ENCODE measurements at regions not wholly inside any gene's neighbourhood (a gene's known extent, or its start where the extent isn't known, plus 50 kb on each side); places are given as distances from the start of the nearest gene placed in this dataset.

- H3K4me3 ChIP-seq (ENCODE audit: low read depth, low read length), result no peak overlapping the region
- DNase-seq (ENCODE audit: low read depth), result no peak
These were observed 475.8 kb downstream of the TOX3 start for GRCh38 chr16:52071101-52071500.

DNA sequence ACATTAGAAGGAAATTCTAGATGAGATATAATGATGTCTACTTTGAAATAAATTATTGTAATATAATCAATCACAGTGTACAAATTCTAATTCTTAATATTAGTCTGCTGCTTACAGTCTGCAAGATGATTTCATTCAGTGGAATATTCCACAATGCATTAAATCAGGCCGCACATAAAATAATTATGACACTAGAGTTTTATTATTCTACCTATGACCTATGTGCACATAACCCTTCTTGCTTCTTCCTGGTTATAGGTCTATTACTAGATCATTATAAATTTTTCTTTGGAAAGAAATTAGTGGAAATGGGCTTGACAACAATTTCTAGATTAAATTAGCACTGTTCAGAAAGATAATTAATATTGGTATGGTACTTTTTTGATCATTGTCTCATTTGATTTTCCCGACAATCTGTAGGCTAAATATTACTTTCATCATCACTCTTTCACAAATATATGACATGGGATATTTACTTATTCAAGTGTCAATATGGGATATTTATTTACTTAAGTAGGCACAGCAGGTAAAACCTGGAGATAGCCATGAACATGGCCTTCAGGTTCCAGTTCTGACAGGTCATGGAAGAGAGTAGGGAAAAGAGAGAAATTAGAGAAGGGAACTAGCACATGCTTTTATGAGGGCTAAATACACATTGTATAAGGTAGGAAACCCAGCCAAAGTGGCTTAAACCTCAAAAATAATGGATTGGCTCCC lies 476.4 kb downstream of the TOX3 start:
- H3K4me3 ChIP-seq (ENCODE audit: low read depth, low read length), result no peak overlapping the region
- DNase-seq (ENCODE audit: low read depth), result no peak

GRCh38 chr16:52069866-52070265 lies 477.1 kb downstream of the TOX3 start:
- H3K4me3 ChIP-seq (ENCODE audit: low read depth, low read length), result no peak overlapping the region
- DNase-seq (ENCODE audit: low read depth), result no peak

- no peak for DNase-seq (ENCODE audit: low read depth)
- H3K4me3 ChIP-seq (ENCODE audit: low read depth, low read length), result no peak overlapping the region
These were observed 478.4 kb downstream of the TOX3 start for GRCh38 chr16:52068447-52069074.

DNA sequence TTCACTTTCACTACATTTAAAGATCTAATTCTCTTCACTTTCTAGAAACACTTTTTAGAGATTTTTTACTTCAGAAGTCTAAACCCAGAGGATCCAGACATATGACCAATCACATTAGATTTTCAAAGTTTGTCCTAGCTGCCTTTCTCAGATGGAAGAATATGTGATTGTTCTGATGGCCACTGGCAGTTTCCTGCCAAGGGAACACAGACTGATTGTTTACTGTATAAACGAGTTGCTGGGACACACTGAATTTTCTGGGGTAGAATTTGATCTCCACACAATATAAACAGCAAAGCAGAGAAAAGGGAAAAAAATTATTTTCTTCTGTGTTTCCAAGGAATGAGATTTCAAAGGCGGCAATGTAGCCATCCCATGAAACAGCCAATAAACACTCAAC lies 480.0 kb downstream of the TOX3 start:
- H3K4me3 ChIP-seq (ENCODE audit: low read depth, low read length), result no peak overlapping the region
- DNase-seq (ENCODE audit: low read depth), result no peak

- DNase-seq (ENCODE audit: low read depth), result no peak
- H3K4me3 ChIP-seq (ENCODE audit: low read depth, low read length), result no peak overlapping the region
These were observed 490.7 kb downstream of the TOX3 start for GRCh38 chr16:52056259-52056658.

GRCh38 chr16:52055381-52055780 lies 491.6 kb downstream of the TOX3 start:
- H3K4me3 ChIP-seq (ENCODE audit: low read depth, low read length), result no peak overlapping the region
- no peak for DNase-seq (ENCODE audit: low read depth)

- DNase-seq (ENCODE audit: low read depth), result no peak
These were observed 492.6 kb downstream of the TOX3 start for GRCh38 chr16:52054326-52054725.

GRCh38 chr16:52052818-52053217 lies 494.1 kb downstream of the TOX3 start:
- DNase-seq (ENCODE audit: low read depth), result no peak
- H3K4me3 ChIP-seq (ENCODE audit: low read depth, low read length), result no peak overlapping the region

More at GRCh38 chr16:52054326-52054725, 492.6 kb downstream of the TOX3 start:
- H3K4me3 ChIP-seq (ENCODE audit: low read depth, low read length), result no peak overlapping the region

GRCh38 chr16:52051414-52052172 lies 495.4 kb downstream of the TOX3 start:
- no peak for DNase-seq (ENCODE audit: low read depth)
- H3K4me3 ChIP-seq (ENCODE audit: low read depth, low read length), result no peak overlapping the region

DNA sequence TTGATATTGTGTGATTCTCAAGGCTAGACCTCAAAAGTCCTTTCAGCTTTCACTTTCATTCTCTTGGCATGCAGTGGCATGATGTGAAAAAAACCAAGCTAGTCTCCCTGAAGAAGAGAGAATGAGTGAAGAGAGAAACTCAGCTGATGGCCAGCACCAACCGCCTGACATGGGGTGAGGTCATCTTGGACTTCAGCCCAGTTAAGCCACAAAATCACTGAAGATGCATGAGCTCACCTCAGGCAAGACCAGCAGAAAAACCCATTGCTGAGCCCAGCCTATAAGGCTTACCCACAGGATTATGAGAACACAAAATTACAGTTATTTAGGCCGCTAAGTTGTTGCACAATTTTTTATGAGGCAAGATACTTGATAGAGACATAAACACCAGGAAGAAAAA lies 496.5 kb downstream of the TOX3 start:
- no peak for DNase-seq (ENCODE audit: low read depth)

GRCh38 chr16:52035436-52035835 lies 511.5 kb downstream of the TOX3 start:
- no peak overlapping the region for H3K4me3 ChIP-seq (ENCODE audit: low read depth, low read length)
- DNase-seq (ENCODE audit: low read depth), result no peak

More for the DNA sequence above, 496.5 kb downstream of the TOX3 start:
- no peak overlapping the region for H3K4me3 ChIP-seq (ENCODE audit: low read depth, low read length)

GRCh38 chr16:52034830-52035229 lies 512.1 kb downstream of the TOX3 start:
- H3K4me3 ChIP-seq (ENCODE audit: low read depth, low read length), result no peak overlapping the region
- no peak for DNase-seq (ENCODE audit: low read depth)

DNA sequence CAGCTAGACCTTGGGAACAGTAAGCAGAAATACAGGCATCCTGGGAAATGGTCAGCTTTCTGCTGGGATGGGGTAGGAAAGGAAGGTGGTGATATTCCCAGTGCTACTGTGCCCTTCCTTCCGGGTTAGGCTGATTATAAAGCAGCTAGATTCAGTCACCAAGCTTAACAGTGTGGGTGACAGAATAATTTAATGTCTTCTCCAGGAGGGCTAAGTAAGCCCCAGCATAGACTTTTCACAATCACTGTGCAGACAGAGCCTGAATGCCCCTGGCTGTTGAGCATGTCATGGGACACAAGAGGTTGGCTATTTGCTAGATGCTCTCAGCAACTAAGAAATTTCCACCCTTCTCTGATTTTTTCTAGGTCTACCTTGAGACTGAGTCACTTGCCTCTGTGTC lies 513.0 kb downstream of the TOX3 start:
- no peak overlapping the region for H3K4me3 ChIP-seq (ENCODE audit: low read depth, low read length)
- DNase-seq (ENCODE audit: low read depth), result no peak

DNA sequence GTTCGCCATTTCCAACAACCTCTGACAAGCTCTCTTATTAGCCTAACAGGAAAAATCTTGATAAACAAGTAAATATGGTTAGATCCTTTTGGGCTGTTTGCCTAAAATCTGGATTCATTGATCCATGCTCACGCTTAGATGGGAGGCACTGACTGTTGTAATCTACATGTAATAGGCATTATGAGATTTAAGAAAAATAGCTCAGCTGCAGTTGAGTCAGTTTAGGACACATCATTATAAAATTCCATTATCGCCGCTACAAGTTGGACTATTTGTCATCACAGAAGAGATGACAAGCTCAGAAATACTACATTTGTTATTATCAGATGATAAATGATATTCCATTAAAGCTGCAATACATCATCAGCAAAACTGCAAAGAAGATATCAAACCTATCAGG lies 524.0 kb downstream of the TOX3 start:
- no peak overlapping the region for H3K4me3 ChIP-seq (ENCODE audit: low read depth, low read length)
- DNase-seq (ENCODE audit: low read depth), result no peak

DNA sequence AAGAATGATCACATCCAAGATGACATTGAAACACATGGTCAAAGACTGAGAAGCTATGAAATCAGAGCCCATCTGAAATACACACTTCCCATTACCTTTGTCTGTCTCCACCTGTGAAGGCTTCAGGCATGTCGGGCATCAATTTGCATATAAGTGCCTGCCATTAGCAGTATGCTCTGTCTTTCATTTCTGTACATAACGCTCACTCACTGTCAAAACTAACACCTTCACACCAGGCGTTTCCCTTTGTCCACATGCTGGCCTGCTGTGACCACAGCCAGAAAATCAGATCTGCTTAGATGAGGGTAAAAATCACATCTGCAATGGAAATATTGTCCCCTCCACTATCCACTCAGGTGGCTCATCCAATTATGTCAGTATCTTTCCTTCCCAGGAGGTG lies 524.8 kb downstream of the TOX3 start:
- DNase-seq (ENCODE audit: low read depth), result no peak
- no peak overlapping the region for H3K4me3 ChIP-seq (ENCODE audit: low read depth, low read length)

GRCh38 chr16:52016387-52016786 lies 530.6 kb downstream of the TOX3 start:
- no peak for DNase-seq (ENCODE audit: low read depth)
- H3K4me3 ChIP-seq (ENCODE audit: low read depth, low read length), result no peak overlapping the region

DNA sequence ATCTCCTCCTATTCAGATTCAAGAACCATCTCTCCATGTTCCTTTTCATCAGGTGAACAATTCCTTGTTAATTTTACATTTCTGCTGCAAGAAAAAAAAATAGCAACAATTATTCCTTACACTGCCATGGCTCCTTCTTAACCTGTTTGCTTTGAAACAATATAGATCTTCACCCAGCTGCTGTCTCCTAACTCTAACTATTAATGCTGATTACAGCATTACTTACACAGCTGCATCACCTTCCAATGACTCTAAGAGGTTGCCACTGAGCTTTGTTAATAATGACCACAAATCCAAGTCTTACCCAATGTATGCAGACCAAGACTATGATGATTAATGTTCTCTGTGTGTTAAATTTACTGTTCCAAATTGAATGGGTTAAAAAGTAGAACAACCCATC lies 541.4 kb downstream of the TOX3 start:
- H3K4me3 ChIP-seq (ENCODE audit: low read depth, low read length), result no peak overlapping the region
- no peak for DNase-seq (ENCODE audit: low read depth)

- no peak overlapping the region for H3K4me3 ChIP-seq (ENCODE audit: low read depth, low read length)
- no peak for DNase-seq (ENCODE audit: low read depth)
These were observed 542.6 kb downstream of the TOX3 start for GRCh38 chr16:52004343-52004742.

GRCh38 chr16:52002026-52002425 lies 544.9 kb downstream of the TOX3 start:
- no peak for DNase-seq (ENCODE audit: low read depth)
- H3K4me3 ChIP-seq (ENCODE audit: low read depth, low read length), result no peak overlapping the region

DNA sequence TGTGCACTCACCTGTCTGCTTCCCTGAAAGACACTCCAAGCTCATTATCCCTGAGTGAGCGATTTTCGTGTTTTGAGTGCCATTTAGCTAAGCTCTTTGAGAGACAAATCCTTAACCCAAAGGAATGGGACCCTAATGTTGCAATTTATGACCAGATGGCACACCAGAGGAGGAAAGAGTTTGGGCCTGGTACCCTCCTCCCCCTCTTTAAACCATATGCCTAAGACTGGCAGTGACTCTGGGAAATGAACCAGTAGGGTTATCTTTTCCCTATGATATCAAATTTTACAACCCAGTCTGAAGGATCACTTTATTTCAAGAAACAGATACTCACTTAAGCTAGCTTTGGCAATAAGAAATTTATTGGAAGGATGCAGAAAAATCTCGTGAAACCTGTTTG lies 550.4 kb downstream of the TOX3 start:
- no peak for DNase-seq (ENCODE audit: low read depth)
- H3K4me3 ChIP-seq (ENCODE audit: low read depth, low read length), result no peak overlapping the region

Data from skeletal muscle cell (primary cell).